HG03469 (cell line): ENCODE measurements at regions not wholly inside any gene's neighbourhood (a gene's known extent, or its start where the extent isn't known, plus 50 kb on each side); places are given as distances from the start of the nearest gene placed in this dataset.

Source experiments
- ATAC-seq: cut with Tn5 transposase; IDR thresholded peaks from one replicate; pipeline ENCODE4 v1.9.1; 2021; ENCODE audit warnings: mild to moderate bottlenecking, moderate library complexity, moderate number of reproducible peaks; ENCODE audit not compliant: unreplicated experiment

DNA sequence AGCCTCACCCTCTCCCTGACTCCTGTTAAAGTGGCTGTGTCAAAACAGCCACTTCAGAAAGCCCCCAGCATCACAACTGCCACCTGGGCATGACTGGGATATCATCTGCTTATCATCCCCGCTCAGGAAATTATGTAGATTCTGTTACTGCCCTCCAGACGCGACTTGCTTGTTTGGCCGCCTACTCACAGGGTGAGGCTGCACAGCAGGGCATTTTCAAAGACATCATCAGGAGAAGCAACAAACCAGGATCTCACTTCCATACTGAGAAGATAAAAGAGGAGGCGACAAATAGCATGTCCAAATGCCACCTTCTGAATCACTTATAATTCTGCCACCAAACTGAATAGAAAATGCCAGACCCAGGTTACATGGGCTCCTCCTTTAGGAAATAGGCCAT is 94.8 kb downstream of the MIS18A start:
- ATAC-seq: no peak

DNA sequence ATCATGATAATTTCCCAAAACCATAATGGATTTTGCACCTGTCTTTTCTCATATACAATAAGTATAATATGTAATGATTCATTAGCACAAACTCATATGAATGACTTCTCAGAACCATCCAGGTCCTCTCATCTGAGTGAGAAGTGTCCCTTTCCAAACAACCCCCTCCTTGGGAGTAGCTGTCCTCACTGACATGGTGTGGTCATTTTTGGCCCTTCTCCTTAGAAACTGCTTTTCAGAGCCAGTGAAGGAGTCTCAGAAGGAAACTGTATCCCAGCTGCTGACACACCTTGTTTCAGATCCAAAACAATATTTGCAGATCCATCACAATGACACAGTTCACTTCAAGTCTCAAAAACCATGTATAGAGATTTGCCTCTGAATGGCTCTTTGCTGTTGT is 95.5 kb downstream of the MIS18A start:
- no peak for ATAC-seq

- no peak for ATAC-seq
Measured at GRCh38 chr21:32182449-32182848, 96.4 kb downstream of the MIS18A start.

DNA sequence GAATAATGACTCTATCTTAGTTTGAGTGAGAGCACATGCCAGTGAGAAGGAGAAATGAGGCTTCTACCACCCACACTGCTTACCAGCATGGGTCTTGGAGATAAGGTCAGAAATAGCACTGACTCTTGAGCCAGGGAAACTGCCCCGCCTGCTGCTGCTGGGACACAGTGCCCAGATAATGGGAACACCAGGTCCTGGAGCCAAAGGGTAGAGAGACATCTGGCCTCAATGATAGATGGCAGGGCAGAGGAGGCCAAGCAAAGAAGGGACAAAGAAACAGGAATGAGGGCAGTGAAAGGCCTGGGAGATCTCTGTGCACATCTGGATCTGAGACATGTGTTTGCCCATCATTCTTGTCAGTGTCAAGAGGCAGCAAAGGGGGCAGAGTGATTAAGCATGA is 97.4 kb downstream of the MIS18A start:
- ATAC-seq: no peak

- ATAC-seq: no peak
Measured at GRCh38 chr21:32174819-32175218, 104.0 kb downstream of the MIS18A start.

- ATAC-seq: no peak
Measured at GRCh38 chr21:32173121-32173724, 105.6 kb downstream of the MIS18A start.

GRCh38 chr21:32172106-32172505 is 106.7 kb downstream of the MIS18A start:
- no peak for ATAC-seq

DNA sequence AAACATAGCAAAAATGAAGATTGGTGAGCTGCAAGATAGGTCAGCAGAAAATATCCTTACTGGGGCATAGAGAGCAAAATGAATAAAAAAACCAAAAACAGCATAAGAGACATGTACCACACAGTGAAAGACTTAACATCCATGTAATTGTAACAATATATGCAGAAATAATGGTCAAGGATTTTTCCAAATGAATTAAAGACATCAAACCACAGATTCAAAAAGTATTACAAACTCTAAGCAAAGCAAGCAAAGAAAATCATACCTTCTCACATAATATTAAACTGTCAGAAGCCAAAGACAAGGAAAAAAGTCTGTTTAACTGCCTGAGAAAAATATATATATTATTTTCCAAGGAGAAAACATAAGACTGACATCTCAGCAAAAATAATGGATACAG is 111.3 kb downstream of the MIS18A start:
- ATAC-seq: no peak

- ATAC-seq: no peak
Measured at GRCh38 chr21:32163386-32163785, 115.5 kb downstream of the MIS18A start.

DNA sequence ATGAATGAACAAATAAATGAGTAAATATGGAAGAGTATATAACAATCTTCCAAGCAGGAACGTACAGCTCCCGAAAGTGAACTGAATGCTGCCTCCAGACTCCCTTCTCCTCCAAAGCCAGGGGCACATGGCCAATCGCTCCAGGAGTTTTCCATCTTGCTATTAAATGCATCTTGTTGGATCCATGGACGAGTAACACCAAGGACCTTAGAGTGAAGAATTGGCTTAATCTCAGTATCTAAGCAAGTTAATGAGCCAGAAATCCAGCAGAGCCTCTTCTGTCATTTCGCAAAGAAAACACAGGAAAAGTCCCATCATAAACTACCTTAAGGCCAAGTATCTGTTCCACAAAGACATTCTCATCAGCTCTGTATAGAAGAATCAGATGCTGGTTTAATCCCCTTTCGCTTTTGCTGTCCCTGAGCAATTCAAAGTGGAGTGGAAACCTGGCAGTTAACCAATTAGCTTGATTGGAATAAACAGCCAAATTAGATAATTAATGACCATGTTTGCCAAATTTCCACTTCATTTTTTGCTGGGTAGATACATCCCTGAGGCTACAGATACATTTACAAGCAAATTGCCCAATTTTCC is 116.0 kb downstream of the MIS18A start:
- no peak for ATAC-seq

GRCh38 chr21:32155226-32155625 is 123.6 kb downstream of the MIS18A start:
- no peak for ATAC-seq

DNA sequence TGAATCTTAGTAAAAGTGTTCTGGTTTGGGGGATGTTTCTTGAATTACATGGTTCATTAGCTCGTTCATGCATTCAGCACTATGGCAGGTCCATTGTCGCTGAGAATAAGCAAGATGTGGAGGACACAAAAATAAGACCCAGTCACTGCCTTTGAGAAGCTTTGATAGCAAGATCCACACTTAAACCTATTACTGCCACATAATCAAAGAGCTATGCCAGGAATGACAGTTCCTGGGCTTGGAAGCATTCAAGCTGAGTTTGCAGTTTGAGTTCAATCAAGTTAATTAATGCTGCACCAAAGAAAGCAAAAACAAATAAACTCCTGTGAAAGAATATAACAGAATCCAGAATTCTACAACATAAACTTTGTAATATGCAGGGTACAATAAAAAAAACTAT is 131.8 kb downstream of the MIS18A start:
- ATAC-seq: no peak

DNA sequence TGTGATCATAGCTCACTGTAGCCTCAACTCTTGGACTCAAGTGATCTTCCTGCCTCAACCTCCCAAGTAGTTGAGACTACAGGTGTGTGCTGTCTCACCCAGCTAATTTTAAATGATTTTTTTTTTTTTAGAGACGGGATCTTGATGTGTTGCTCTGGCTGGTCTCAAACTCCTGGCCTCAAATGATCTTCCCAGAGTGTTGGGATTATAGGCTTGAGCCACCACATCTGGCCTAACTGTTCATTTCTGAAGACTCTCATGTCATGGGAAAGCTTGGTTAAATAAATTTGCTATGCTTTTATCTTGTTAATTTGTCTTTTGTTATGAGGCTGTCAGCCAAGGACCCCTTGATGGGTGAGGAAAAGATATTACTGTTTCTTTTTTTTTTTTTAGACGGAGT is 134.0 kb downstream of the MIS18A start:
- no peak for ATAC-seq

- no peak for ATAC-seq
Measured at GRCh38 chr21:32143241-32143939, 135.5 kb downstream of the MIS18A start.

DNA sequence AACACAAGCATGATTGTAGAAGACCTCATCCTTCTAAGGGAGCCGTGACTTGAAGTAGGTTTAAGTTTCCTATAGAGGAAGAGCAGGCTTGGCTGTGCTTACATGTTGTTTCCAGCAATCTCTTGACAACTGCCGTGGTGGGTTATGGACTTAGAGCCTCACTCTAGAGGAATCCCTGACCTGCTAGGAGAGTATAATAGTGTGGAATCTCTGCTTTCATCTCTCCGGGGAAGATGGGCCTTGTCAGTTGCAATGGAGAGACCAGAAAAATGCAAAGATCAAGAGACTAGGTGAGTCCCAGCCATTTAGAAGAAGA is 137.6 kb downstream of the MIS18A start:
- no peak for ATAC-seq

DNA sequence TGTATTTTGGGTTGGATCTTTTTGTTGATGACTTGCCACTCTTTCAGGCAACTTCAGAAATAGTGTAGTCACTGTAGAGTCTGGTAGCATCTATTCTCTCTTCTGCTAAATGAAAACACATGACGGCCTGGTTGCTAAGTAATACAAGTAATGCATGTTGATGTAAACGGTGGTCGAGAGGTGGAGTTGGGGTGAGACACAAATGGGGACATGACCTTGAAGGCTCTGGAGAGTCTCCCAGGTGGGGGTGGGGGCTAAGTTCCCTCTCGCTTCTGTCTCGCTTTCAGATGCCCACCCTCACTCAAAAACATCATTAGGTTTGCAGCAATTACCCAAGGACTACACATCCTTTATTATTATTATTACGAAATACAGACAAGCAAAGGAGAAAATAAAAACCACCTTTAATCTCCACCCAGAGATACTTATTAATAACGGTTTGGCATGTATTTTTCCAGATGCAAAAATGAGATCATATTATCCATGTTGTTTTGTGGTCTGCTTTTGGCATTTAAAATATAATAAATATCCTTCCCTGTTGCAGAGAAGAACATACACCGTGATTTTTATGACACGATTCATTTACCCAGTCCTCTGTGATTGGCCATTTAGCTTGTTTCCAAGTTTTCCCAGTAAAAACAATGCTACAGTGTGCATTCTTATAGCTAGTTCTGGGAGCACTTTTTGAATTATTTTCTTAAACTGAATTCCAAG is 138.1 kb downstream of the MIS18A start:
- ATAC-seq: no peak

GRCh38 chr21:32140151-32140550 is 138.7 kb downstream of the MIS18A start:
- ATAC-seq: no peak

- no peak for ATAC-seq
Measured at GRCh38 chr21:32138658-32139057, 140.2 kb downstream of the MIS18A start.

DNA sequence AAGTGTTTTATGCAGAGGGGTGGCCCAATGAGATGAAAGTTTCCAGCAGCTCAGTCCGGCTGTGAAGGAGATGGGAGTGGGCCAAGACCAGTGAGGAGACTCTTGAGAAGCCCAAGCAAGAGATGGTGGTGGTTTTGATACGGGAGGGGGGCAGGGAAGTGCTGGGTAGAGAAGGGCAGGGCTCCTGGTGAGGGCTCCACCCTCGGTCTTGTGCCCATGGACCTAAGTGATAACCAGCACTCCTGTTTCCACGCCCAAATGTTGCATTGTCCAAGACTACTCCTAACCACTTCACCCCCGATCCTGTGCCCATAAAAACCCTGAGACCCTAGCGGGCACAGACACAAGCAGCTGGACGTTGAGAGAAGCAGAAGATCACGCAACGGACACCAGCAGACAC is 140.9 kb downstream of the MIS18A start:
- no peak for ATAC-seq

DNA sequence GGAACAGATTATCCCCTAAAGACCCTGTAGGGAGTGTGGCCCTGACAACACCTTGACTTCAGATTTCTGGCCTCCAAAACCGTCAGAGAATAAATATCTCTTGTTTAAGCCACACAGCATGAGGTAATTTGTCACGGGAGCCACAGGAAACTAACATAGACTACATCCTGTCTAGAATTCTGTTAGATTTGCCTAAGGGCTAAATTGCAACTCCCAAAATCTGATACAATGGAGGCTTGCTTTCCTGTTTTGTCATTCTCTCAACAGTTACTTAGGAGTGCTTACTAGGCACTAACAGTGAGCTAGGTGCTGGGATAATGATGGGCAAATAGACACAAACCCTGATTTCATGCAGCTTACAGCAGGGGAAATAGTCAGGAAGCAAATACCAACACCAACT is 141.6 kb downstream of the MIS18A start:
- ATAC-seq: no peak

DNA sequence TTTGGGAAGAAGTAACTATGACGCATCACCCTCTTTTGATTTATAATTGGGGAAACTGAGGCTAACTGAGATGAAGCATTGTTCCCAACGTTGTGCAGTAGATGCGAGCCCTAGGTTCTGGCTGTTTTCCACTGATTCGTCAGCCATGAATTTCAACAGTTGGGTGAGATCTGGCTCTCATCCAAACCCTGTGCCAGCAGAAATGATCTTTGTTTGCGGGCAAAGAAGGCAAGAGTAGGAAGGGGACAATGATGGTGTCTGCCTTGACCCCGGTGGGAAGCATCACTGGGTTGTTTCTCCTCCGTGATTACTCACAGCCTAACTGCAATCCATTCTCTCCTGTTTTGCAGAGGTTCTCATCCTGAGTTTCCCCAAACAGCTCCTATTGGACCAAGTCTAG is 142.3 kb downstream of the MIS18A start:
- no peak for ATAC-seq
